22Rv1 (cell line): ENCODE measurements at regions not wholly inside any gene's neighbourhood (a gene's known extent, or its start where the extent isn't known, plus 50 kb on each side); places are given as distances from the start of the nearest gene placed in this dataset.

Experiments
- CTCF ChIP-seq: fragments of 450-650 bp; IDR thresholded peaks from 2 replicates; pipeline ENCODE4 v1.5.1; 2017; ENCODE audit warnings: mild to moderate bottlenecking
- ZFX ChIP-seq: fragments of 450-650 bp; IDR thresholded peaks from 2 replicates; pipeline ENCODE4 v1.6.1; 2017; ENCODE audit warnings: antibody characterized with exemption, borderline replicate concordance

GRCh38 chr7:113783403-113783802 lies 135.4 kb downstream of the PPP1R3A start:
- TF ChIP-seq CTCF, result no peak
- TF ChIP-seq ZFX, result no peak
